ENCODE measurements at regions not wholly inside any gene's neighbourhood (a gene's known extent, or its start where the extent isn't known, plus 50 kb on each side); places are given as distances from the start of the nearest gene placed in this dataset.

DNA sequence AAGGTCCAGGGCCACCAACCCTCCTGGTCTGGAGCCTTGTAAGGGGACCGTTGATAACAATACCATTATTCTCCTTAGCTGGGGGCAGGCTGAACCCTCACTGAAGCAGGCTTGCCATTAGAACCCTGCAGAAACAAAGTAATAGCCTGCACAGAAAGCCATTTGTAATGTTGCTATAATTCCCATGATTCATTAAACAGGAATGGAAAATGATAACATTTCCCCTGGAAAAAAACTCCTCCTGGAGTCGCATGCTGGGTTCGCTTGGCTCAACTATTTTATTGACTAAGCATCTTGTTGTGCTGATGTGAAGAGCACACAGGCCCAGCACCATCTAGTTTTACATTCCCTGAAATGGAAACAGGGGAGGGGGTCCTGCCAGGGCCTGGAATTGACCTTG is 155.6 kb upstream of the CSF3R start:
- TF ChIP-seq, protein P1, sequence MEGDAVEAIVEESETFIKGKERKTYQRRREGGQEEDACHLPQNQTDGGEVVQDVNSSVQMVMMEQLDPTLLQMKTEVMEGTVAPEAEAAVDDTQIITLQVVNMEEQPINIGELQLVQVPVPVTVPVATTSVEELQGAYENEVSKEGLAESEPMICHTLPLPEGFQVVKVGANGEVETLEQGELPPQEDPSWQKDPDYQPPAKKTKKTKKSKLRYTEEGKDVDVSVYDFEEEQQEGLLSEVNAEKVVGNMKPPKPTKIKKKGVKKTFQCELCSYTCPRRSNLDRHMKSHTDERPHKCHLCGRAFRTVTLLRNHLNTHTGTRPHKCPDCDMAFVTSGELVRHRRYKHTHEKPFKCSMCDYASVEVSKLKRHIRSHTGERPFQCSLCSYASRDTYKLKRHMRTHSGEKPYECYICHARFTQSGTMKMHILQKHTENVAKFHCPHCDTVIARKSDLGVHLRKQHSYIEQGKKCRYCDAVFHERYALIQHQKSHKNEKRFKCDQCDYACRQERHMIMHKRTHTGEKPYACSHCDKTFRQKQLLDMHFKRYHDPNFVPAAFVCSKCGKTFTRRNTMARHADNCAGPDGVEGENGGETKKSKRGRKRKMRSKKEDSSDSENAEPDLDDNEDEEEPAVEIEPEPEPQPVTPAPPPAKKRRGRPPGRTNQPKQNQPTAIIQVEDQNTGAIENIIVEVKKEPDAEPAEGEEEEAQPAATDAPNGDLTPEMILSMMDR (IDR thresholded peaks at IDR 0.05): no peak
- TF ChIP-seq POLR2AphosphoS5 (IDR thresholded peaks at IDR 0.05): no peak

Data from transverse colon (tissue), 4 donors.